NCI-H2029 (cell line): ENCODE measurements at regions not wholly inside any gene's neighbourhood (a gene's known extent, or its start where the extent isn't known, plus 50 kb on each side); places are given as distances from the start of the nearest gene placed in this dataset.
"Not testable (repeated sequence)": the region's sequence is repeated elsewhere in the genome, so short reads cannot be mapped to it uniquely, and the experiment has no call there.

Experiments used
- DNase-seq: peaks from one replicate; lab custom pipeline; 2025; lab: John Stamatoyannopoulos, UW

- DNase-seq = no peak
Measured at GRCh38 chr3:17891139-17891856, 148.9 kb upstream of the TBC1D5 start.

DNA sequence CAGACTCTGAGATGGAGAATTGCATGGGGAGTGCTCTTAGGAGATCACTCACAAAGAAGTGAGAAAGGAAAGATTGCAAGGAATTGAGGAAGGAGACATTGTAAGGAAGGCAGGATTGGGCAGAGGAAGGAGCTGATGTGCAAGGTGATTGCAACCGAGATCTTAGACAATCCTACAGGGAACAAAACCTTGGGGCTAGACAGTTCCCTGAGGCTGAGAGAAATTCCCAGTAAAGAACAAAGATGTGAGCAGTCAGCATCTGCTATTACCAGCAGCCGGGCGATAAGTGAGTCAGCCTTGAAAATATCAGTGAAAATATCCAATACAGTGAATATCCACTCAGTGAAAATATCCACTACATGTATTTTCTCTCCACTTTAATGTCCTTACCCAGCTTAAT lies 143.6 kb upstream of the TBC1D5 start:
- no peak for DNase-seq

- DNase-seq = no peak
Measured at GRCh38 chr3:17882981-17883380, 140.6 kb upstream of the TBC1D5 start.

GRCh38 chr3:17877299-17877698 lies 134.9 kb upstream of the TBC1D5 start:
- no peak for DNase-seq

DNA sequence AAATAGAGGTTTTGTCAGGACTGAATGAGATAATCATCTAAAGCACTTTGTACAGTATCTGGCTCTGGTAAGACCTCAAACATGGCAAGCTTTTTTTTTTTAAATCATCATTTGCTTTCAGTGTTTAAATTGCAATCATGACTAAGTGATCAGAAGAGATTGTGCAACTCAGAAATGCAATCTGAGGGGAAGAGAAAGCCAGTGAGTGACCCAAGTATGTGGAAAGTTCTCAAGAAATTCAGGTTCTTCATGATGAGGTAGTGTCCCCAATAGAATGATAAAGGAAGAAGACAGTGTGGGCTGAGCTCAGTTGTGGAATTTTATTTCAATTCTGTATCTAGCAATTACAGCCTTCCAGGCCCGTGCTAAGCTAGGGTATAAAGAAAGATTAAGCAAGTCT lies 132.2 kb upstream of the TBC1D5 start:
- DNase-seq = no peak

GRCh38 chr3:17872457-17872856 lies 130.0 kb upstream of the TBC1D5 start:
- no peak for DNase-seq

- no peak for DNase-seq
Measured at GRCh38 chr3:17865631-17866030, 123.2 kb upstream of the TBC1D5 start.

GRCh38 chr3:17861476-17861875 lies 119.0 kb upstream of the TBC1D5 start:
- DNase-seq = no peak

GRCh38 chr3:17860840-17861471 lies 118.5 kb upstream of the TBC1D5 start:
- DNase-seq = not testable (repeated sequence)

GRCh38 chr3:17852217-17852616 lies 109.8 kb upstream of the TBC1D5 start:
- peak; percentile 16 for DNase-seq

DNA sequence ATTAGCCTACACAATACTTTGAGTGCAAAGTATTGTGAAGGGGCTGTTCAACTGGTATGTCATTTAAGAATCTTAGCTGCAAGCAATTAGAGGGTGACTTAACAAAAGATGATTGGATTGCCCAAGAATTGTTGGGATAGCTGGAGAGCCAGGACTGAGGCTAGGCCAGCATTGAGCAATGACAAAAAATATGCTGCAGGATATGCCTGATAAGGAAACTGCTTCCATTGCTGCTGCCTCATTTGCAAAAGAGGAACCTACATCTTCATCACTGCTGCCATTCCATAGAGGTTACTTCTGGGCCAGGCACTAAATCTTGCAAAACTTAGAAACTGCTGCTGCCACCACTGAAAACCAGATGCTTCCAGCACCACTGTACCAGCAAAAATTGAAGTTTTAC lies 108.0 kb upstream of the TBC1D5 start:
- DNase-seq = no peak

- no peak for DNase-seq
Measured at GRCh38 chr3:17848102-17848501, 105.7 kb upstream of the TBC1D5 start.

GRCh38 chr3:17847156-17847555 lies 104.7 kb upstream of the TBC1D5 start:
- no peak for DNase-seq

DNA sequence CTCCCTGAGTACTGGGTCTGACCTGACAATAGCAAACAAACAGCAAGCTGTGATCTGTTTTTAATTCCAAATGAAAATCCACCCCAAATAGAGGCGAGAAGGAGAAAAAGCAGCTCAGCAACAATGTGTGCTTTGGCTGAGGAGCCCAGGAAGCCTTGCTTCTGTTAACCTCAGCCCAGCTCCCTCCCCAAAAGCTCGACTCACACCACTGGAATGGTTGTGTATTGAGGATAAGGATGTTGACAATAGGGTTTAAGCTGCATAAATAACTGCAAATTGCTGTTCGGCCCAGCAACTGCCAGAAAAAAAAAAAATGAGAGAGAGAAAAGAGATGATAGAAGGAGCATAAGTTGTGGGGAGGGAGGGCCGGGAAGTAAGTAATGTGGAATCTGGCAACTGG lies 104.0 kb upstream of the TBC1D5 start:
- no peak for DNase-seq

DNA sequence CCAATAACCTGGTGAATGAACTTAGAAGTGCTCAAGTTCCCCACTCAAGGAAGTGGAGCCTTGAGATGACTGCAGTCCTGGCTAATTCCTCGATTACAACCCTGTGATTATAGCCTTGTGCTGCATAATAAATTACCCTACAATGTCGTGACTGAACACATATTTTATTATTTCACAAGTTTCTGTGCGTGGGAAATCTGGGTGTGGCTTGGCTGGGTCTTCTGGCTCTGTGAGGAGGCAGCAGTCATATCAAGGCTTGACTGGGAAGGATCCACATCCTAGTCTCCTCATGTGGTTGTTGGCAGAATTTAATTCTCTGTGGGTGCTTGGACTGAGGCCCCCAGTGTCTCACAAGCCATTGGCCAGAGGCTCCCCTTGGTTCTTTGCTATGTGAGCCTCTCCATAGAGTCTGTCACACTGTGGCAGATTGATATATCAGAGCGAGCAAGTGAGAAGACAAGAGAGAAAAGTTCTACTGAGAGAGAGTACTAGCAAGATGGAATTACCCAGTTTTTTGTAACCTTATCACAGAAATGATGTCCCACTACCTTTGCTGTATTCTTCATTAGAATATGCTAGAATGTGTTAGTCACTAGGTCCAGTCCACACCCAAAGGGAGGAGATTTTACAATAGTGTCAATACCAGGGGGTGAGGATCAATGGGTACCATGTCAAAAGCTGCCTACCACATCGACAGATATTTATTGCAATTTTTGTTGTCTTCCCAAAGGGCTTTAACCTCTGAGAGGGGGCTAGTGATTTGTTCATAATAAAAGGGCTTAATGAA lies 102.8 kb upstream of the TBC1D5 start:
- DNase-seq = no peak

DNA sequence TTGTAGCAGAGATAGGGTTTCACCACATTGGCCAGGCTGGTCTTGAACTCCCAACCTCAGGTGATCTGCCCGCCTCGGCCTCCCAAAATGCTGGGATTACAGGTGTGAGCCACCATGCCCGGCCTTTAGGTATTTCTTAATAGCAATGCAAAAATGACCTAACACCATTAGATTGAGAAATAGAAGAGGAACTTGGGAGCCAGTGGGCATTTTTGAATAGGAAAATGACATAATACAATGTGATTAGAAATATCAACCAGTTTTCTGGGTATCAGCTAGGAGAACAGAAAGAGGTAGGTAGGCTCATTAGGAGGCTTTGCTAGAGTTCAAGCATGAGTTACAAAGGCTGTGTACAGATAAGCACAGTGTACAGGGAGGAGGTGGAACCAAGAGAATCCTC lies 101.8 kb upstream of the TBC1D5 start:
- DNase-seq = no peak

DNA sequence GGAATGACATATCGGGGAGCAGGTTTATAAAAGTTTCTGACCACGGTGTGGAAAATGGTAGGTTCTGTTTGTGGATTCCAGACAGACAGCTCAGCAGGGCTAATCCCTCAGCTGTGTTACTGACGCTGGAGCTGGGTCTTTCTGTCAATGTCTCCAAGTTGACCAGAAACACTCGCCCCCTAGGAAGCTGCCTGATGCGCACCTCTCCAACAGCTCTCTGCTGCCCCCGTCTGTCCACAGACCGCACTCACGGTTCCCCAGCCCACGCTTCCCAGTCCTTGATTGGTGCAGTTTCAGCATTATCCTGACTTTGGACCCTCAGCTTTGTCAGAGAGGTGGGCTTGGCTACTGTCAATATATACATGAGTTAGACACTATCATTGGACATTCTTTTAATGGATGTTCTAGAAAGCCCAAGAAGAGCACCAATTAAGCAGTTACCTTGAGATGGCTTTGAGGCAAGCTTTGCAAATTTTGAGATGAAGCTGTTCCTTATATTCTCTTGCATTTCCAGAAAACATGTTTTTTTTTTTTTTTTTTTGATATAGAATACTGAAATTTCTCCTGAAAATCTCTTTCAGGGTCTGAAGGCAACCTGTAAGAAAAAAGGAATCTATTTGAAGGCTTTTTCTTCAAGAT lies 98.9 kb upstream of the TBC1D5 start:
- peak; percentile 49 for DNase-seq

DNA sequence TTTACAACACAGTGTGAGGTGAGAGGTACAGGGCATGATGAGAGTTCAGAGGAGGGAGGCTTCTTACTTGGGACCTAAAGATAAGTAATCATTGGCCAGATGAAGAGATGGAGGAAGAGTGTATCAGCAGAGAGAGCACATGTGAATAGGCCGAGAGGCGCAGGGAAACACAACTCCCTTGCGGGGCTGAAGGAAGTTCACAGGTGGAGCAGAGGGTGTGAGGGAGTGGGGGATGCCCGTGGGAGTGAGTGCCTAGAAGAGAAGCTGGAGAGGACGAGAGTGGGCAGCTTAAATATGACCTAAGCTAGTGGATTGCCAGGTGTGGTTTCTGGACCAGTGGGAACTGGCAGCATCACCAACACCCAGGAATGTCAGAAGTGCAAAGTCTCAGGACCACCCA lies 98.2 kb upstream of the TBC1D5 start:
- DNase-seq = no peak

DNA sequence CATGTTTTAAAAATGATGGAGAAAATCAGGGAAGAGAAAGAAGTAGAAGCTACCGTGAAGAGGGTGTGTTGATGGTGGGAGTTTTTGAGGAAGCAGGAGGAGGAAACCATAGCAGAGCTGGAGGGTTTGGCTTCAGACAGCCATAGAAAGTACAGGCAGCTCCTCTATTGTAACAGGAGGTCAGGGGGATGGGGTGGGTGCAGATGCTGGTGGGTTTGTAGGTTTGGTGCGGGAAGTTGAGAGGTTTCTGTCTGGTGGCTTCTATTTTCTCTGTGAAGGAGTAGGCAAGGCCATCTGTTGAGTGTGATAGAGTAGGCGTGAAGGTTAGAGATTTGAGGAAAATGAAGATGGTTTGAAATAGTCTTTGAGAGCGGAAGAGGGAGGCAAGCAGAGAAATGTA lies 97.7 kb upstream of the TBC1D5 start:
- no peak for DNase-seq

DNA sequence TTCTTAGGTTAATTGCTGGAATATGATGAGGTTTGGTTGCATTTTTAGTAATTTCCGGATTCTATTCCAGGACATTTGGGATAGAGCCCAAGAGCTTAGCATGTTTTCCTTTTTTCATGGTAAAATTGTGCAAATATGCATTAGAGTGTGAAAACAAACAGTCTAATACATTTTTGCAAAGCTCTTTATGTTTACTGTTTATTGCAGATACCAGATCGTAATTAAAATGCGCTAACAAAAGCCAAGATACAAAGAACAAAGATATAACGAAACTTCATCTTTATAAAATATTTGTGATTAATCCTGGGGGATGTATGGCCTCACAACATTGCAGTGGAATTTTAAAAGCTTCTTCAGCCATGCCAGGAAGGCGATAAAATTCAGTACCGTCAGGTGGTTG lies 94.5 kb upstream of the TBC1D5 start:
- DNase-seq = no peak

DNA sequence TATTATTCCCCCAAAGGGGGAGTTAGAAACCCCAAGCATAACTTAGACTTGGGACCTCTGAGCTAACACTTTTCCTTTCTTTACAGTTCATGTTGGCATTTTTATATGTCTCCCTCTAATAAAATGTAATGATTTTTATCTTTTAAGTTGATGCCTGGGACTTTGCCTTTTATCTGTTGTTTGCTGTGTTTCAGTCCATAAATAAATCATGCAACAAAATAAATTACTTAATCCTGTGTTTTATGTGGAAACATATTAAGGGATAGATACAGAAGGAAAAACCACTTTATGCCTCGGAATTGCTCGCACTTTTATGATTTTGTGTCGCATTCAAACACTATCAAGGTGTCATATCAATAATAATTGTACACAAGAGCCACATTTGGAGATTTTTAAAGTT lies 93.7 kb upstream of the TBC1D5 start:
- no peak for DNase-seq

DNA sequence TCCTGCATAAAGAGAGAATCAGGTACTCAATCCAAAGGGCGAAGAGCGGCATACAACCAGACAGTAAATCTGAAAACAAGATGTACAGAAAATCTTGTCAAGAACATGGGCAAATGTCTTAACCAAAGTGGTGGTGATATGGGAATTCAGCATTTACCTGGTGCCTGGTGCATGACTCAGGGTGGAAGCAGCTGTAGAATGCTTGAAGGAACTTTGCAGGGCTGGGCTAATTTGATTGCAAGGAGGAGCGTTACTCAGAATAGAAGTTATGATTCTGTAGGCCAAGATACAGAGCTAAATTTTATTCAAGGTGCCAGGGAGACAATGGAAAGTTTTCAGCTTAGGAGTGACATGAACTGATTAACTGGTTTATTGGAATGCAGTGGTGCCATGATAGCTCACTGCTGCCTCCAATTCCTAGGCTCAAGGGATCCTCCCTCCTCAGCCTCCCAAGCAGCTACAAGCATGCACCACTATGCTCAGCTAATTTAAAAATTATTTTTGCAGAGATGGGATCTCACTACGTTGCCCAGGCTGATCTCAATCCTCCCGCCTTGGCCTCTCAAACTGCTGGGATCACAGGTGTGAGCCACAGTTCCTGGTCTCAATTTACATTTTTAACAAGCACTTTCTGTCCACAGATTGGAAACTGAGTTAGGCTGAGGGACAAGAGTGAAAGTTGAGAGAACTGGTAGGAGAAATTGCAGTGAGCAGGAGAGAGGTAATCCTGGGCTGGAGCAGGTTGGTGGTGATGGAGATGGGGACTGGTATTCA lies 91.5 kb upstream of the TBC1D5 start:
- no peak for DNase-seq
